A673 (cell line): ENCODE measurements at regions not wholly inside any gene's neighbourhood (a gene's known extent, or its start where the extent isn't known, plus 50 kb on each side); places are given as distances from the start of the nearest gene placed in this dataset.

Source experiments
- EZH2 ChIP-seq: fragments of 200-600 bp; sonication (generic); IDR thresholded peaks from 2 replicates; pipeline ENCODE4 v1.6.1; 2017; ENCODE audit warnings: borderline replicate concordance, low read depth, mild to moderate bottlenecking, mixed read lengths, antibody characterized with exemption, low read length; ENCODE audit not compliant: poor library complexity, severe bottlenecking
- TF ChIP-seq, protein P1 (sequence below): fragments of 300-800, 200-600 bp; sonication (generic); conservative IDR thresholded peaks from 2 replicates; pipeline ENCODE4 v1.5.1; 2017; ENCODE audit warnings: low read depth, mild to moderate bottlenecking, antibody characterized with exemption, low read length, moderate library complexity, mixed read lengths

- TF ChIP-seq EZH2 = no peak
- TF ChIP-seq, protein P1, sequence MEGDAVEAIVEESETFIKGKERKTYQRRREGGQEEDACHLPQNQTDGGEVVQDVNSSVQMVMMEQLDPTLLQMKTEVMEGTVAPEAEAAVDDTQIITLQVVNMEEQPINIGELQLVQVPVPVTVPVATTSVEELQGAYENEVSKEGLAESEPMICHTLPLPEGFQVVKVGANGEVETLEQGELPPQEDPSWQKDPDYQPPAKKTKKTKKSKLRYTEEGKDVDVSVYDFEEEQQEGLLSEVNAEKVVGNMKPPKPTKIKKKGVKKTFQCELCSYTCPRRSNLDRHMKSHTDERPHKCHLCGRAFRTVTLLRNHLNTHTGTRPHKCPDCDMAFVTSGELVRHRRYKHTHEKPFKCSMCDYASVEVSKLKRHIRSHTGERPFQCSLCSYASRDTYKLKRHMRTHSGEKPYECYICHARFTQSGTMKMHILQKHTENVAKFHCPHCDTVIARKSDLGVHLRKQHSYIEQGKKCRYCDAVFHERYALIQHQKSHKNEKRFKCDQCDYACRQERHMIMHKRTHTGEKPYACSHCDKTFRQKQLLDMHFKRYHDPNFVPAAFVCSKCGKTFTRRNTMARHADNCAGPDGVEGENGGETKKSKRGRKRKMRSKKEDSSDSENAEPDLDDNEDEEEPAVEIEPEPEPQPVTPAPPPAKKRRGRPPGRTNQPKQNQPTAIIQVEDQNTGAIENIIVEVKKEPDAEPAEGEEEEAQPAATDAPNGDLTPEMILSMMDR = no peak
Measured at GRCh38 chr16:85349365-85350145, 237.3 kb upstream of the CIBAR2 start.
